NOMO-1 (cell line): ENCODE measurements at regions not wholly inside any gene's neighbourhood (a gene's known extent, or its start where the extent isn't known, plus 50 kb on each side); places are given as distances from the start of the nearest gene placed in this dataset.
"Not testable (repeated sequence)": the region's sequence is repeated elsewhere in the genome, so short reads cannot be mapped to it uniquely, and the experiment has no call there.

Experiments used
- DNase-seq, 2 experiments: peaks; one replicate each; lab custom pipeline; 2025; ENCODE audit not compliant: unreplicated experiment in 2 of 2; lab: John Stamatoyannopoulos, UW

DNA sequence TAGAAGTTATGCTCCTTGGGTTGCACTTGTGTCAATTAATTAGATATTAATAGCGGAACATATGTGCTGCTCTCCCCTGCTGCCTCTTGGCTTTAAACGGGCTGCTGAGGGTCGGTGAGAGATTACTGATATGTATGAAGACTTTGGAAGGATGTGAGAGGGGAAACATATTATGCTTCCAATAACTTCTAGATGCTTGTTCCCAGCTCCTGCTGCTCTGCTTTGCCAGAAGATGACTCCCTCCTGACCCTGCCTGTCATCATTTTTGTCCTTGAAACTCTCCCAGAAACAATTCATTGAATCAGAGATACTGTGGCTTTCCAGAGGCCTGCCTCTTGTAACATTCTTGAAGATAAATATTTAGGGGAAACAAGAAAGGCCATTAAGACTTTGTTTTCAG lies 300.1 kb upstream of the STXBP6 start:
- DNase-seq: no peak

DNA sequence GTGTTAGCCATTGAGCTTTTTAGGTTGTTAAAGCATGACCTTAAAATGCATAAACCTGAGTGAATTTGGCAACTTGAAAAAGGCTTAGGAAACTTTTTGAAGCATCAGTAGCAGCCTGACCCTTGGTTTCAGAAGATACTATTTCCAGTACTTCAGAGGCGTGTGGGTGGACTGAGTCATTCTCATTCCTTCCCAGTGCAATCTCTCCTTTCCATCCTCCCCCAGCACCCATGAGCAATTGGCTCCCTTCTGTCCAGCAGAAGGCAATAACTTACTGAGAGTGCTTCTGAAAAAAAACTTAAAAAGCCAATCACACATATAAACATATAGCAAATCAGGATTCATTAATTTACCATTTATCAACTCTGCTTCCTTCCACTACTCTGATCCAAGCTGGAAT lies 299.3 kb upstream of the STXBP6 start:
- DNase-seq: no peak

DNA sequence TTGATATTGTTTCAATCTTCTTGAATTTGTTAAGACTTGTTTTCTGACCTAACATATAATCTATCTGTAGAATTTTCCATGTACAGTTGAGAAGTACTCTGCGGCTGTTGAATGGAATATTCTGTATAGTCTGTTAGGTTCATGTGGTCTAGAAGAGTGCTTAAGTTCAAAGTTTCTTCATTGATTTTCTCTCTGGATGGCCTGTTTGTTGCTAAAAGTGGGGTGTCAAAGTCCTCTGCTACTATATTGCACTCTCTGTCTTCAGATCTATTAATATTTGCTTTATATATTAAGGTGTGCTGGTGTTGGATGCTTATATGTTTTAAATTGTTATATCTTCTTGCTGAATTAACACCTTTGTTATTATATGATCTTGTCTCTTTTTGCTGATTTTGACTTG lies 290.9 kb upstream of the STXBP6 start:
- no peak for DNase-seq

GRCh38 chr14:25322784-25323183 lies 272.8 kb upstream of the STXBP6 start:
- DNase-seq: no peak

- DNase-seq: not testable (repeated sequence)
These were observed 266.1 kb upstream of the STXBP6 start for GRCh38 chr14:25316007-25316406.

DNA sequence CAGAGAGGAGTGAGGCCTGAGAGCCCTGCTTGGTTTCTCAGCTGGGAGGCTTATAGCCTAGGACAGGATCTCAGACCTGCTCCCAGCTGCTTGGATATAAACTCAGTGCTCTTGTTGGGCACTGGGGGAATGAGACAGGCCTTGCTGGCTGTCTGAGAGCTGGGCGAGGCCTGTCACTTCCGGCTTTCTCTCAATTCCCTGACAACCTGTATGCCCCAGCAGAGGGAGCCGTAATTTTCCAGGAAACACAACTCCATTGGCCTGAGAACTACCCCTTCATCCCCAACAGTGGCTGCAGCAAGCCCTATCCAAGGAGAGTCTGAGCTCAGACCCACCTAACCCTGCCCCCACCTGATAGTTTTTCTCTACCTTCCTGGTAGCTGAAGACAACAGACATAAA lies 258.3 kb upstream of the STXBP6 start:
- no peak for DNase-seq

GRCh38 chr14:25303934-25304333 lies 254.0 kb upstream of the STXBP6 start:
- DNase-seq: no peak

DNA sequence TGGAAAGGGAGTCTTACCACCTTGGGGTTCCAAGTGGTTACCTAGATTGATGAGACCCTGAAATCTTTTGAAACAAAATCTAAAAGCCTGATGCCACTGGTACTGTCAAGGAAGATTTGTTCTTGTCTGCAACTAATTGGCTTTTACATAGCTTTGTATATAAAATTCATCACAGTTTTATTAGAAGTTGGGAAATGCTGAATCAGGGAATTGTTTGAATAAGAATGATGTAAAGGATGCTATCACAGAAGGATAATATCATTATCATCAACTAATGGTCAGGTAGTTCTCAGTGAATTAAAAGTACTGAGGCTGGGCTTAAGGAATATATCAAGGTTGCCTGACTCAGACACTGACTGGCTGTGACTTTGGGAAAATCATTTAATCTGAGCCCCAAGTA lies 248.3 kb upstream of the STXBP6 start:
- no peak for DNase-seq

DNA sequence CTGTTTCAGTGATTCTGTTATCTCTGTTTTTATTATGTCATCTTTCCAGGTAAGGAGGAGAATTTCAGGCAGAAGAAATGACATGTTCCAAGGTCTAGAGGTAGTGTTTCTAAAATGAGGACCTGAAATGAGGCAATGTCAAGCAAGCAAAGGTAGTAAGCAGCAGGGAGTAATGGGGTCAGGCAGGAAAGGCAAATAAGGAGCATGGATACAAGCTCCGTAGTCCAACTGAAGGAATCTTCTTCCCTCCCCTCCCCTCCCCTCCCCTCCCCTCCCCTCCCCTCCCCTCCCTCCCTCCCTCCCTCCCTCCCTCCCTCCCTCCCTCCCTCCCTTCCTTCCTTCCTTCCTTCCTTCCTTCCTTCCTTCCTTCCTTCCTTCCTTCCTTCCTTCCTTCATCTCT lies 240.2 kb upstream of the STXBP6 start:
- not testable (repeated sequence) for DNase-seq

DNA sequence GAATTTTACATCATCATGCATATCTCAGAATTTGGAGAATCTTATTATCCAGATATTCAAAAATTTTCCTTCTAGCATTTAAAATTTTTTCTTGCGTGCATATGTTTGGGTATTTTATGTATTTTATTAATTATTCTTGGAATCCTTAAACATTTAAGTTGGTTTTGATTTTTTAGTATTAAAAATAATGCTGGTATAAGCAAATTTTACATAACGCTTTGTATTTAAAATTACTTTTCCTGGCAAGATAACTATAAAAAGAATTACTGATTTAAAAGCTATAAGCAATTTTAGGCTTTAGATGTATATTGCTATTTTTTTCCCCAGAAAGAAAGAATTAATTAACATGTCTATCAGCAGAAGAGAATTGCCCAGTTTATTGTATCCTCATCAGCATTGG lies 224.6 kb upstream of the STXBP6 start:
- DNase-seq: no peak

GRCh38 chr14:25267186-25267585 lies 217.2 kb upstream of the STXBP6 start:
- DNase-seq: no peak

DNA sequence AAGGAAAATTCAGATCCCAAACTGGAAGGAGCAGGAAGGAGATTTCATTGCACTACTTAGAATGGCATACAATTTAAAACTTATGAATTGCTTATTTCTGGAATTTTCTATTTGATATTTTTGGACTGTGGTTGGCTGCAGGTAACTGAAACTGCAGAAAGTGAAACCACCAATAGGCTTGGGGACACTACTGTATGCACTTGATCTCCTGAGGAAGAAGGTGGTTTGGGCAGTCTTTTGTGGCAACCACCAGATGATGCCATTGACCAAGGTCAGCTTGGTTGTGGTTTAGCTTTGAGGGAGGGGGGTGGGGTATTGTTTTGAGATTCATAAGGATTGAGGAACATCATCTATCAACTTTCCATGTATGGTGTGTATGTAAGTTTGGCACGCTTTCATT lies 209.5 kb upstream of the STXBP6 start:
- no peak for DNase-seq

DNA sequence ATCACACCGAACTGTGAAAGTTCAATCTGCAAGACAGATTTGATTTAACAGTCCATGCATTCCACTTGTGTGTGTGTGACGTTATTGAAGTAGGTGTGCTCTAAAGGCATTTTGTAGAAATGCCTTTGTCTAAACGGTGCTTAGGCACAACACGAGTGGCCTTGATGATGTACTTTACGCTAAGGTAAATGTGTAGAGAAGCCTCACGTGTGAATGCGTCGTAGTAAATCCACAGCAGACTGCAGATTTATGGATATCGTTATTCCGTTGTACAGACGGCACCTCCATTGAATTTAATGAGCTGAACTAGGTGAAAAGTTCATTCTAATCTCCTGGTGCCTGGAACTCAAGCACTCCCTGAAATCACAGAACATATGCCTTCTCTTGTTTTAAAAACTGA lies 202.8 kb upstream of the STXBP6 start:
- DNase-seq: no peak

- DNase-seq: no peak
These were observed 200.6 kb upstream of the STXBP6 start for GRCh38 chr14:25250516-25250915.

DNA sequence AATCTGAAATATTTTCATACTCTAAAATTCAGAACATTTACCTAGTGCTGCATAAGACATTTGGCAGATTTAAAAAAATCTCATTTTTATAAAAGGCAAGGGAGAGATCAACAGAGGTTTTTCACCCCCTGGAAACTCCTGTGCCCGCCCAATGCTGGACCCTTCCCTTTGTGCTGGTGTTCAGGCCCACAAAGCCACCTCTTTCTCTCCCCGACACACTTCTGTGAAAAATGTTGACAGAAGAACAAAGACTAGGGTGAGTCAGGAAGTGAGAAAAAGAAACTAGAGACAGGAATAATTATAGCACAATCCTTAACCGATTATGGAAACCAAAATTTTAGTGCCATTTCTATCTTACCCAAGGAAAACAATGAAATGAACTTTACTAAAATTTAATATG lies 197.7 kb upstream of the STXBP6 start:
- DNase-seq: no peak

DNA sequence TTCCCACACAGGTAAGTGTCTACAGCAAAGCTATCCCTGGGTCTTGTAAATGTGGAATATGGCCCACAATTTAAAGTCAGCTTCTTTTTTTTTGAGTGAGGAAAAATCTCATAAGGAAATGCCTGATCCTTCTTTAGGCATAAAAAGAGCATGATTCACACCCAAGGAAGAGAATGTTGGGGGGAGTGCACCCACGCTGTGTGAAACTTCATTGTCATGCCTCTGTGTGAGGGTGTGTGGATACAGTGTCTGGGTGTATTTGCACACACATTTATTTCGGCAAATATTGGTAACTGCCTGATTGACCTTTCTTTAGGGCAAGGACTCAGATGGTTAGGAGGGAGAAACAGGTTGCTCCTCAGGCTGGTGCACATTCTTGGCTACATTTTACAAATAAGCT lies 196.8 kb upstream of the STXBP6 start:
- no peak for DNase-seq

DNA sequence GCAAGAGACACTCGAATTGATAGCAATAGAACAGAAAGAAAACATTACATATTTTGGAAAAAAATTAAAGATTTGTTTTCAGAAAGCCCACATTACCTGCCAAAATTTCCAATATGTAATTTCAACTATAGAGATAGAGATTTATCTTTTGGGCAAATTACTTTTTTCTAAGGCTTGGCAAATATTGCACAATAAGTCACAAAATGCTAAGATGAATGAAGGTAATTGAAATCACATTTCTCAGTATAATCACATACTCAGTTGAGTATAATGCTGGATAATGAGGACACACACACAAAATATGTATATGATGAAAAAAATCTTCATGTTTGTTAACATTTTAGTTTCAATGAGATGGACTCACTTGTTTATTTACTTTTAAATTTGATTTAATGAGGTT lies 189.2 kb upstream of the STXBP6 start:
- no peak for DNase-seq

GRCh38 chr14:25237845-25238244 lies 187.9 kb upstream of the STXBP6 start:
- DNase-seq: no peak

DNA sequence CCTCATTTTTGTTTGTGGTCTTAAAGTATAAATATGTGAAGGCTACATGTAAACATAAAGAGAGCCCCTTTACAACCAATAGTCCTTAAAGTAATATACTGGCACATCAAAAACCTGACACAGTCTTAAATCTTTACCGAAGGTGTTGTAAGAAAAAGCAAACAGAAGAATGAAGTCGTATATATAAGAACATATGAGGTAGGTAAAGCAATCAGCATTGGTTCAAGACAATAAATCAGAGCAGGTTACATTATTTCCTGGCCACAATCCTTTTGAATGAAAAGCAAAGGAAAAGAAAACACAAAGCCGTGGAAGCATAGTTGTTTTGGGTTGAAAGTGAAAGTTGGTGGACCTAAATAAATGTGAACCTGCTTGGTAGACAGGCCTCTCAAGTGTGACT lies 183.7 kb upstream of the STXBP6 start:
- DNase-seq: no peak

DNA sequence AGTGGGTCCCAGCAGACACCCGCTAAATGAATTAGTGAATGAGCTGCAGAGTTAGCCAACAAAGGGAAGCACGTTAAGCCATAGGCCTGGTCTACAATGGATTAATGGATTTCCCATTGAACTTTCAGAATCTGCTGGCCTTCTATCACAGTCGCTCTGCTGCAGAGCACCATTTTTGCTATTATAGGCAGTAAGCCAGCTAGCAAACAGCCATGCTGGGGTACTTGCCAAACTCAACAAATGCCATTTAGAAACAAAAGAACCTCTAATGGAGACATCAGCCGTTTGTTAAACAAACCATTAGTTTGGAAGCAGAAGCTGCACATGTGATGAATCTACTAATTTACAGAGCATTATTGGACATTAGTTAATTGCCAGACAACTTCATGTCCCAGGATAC lies 181.1 kb upstream of the STXBP6 start:
- no peak for DNase-seq

GRCh38 chr14:25226214-25226613 lies 176.3 kb upstream of the STXBP6 start:
- DNase-seq: no peak

- no peak for DNase-seq
These were observed 172.3 kb upstream of the STXBP6 start for GRCh38 chr14:25222256-25222655.

DNA sequence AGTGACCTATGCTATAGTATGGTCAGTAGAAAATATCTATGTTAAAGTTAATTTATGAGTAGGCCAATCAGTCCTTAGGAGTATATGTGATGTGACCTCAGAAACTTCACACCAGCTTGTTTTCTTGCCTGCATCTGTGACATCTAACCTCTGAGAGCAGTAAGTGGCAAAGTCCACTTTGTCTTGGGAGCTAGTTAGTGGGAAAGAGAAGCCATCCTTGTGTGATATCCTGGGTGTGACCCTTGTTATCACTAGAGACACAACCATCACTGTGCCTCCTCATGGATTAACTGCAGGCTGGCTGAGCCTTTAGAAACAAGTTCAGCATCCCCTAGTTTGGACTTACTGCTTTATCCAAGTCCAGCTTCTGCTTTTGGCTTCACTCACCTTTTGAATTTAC lies 170.6 kb upstream of the STXBP6 start:
- no peak for DNase-seq

- DNase-seq: no peak
These were observed 165.7 kb upstream of the STXBP6 start for GRCh38 chr14:25215607-25216006.
